Activated naive CD4-positive, alpha-beta T cell treated with anti-CD3 and anti-CD28 coated beads for 36 hours (primary cell): ENCODE measurements at regions not wholly inside any gene's neighbourhood (a gene's known extent, or its start where the extent isn't known, plus 50 kb on each side); places are given as distances from the start of the nearest gene placed in this dataset.
A peak's percentile ranks its signal among the peaks of the same experiment; 100 is the strongest.

ENCODE experiments used
- CTCF ChIA-PET: fragments of 350-600 bp; sonication (Branson Sonifier 250); formaldehyde crosslinking; loops from one replicate; lab custom pipeline; 2021; ENCODE audit warnings: antibody characterized with exemption; lab: Charles Lee
- DNase-seq: peaks from one replicate; pipeline ENCODE4 v3.0.0-alpha.2; 2020
- H3K27ac Mint-ChIP-seq: one replicate; pipeline ENCODE4 v1.8.0; 2021; ENCODE audit warnings: mild to moderate bottlenecking, mixed read lengths
- H3K27me3 Mint-ChIP-seq: one replicate; pipeline ENCODE4 v1.8.0; 2021; ENCODE audit warnings: low read depth, mixed read lengths
- H3K36me3 Mint-ChIP-seq: one replicate; pipeline ENCODE4 v1.8.0; 2021; ENCODE audit warnings: low read depth, mixed read lengths
- H3K4me1 Mint-ChIP-seq: one replicate; pipeline ENCODE4 v1.8.0; 2021; ENCODE audit warnings: low read depth, mixed read lengths
- H3K4me3 Mint-ChIP-seq: one replicate; pipeline ENCODE4 v1.8.0; 2021; ENCODE audit warnings: mild to moderate bottlenecking, moderate library complexity, mixed read lengths
- H3K9me3 Mint-ChIP-seq: one replicate; pipeline ENCODE4 v1.8.0; 2021; ENCODE audit warnings: mixed read lengths
- intact Hi-C: fragments of 100-400 bp; cut with micrococcal nuclease; formaldehyde crosslinking; loops from one replicate; pipeline ENCODE4 v1.15.1; 2023

- H3K27ac Mint-ChIP-seq: no peak overlapping the region
- intact Hi-C loops: no loop called here
- H3K27me3 Mint-ChIP-seq: no peaks in the 10 kb centered on the region
- no peaks in the 10 kb centered on the region for H3K4me1 Mint-ChIP-seq
- no peaks in the 10 kb centered on the region for H3K9me3 Mint-ChIP-seq
- no peak overlapping the region for H3K4me3 Mint-ChIP-seq
- H3K36me3 Mint-ChIP-seq: no peaks in the 10 kb centered on the region
- DNase-seq: no peak
- CTCF ChIA-PET: no interaction called here
Observed at GRCh38 chr9:8232726-8233125, 433.1 kb upstream of the DMAC1 start.

GRCh38 chr9:8229226-8229625, 429.6 kb upstream of the DMAC1 start:
- DNase-seq: no peak
- Mint-ChIP-seq H3K27ac (no peak overlapping the region), H3K4me3 (no peak overlapping the region), H3K9me3 (no peaks in the 10 kb centered on the region), H3K4me1 (no peaks in the 10 kb centered on the region), H3K27me3 (no peaks in the 10 kb centered on the region), H3K36me3 (no peaks in the 10 kb centered on the region)
- intact Hi-C loops: no loop called here
- CTCF ChIA-PET: no interaction called here

GRCh38 chr9:8224381-8224801, 424.8 kb upstream of the DMAC1 start:
- intact Hi-C loops: no loop called here
- Mint-ChIP-seq H3K36me3 (no peaks in the 10 kb centered on the region), H3K27ac (no peak overlapping the region), H3K9me3 (no peaks in the 10 kb centered on the region), H3K27me3 (no peaks in the 10 kb centered on the region), H3K4me1 (no peaks in the 10 kb centered on the region), H3K4me3 (no peak overlapping the region)
- CTCF ChIA-PET: no interaction called here
- no peak for DNase-seq

GRCh38 chr9:8223861-8224260, 424.3 kb upstream of the DMAC1 start:
- intact Hi-C loops: no loop called here
- no peaks in the 10 kb centered on the region for H3K27me3 Mint-ChIP-seq
- H3K4me1 Mint-ChIP-seq: no peaks in the 10 kb centered on the region
- H3K4me3 Mint-ChIP-seq: no peak overlapping the region
- CTCF ChIA-PET: no interaction called here
- H3K9me3 Mint-ChIP-seq: no peaks in the 10 kb centered on the region
- no peaks in the 10 kb centered on the region for H3K36me3 Mint-ChIP-seq
- H3K27ac Mint-ChIP-seq: no peak overlapping the region
- no peak for DNase-seq

DNA sequence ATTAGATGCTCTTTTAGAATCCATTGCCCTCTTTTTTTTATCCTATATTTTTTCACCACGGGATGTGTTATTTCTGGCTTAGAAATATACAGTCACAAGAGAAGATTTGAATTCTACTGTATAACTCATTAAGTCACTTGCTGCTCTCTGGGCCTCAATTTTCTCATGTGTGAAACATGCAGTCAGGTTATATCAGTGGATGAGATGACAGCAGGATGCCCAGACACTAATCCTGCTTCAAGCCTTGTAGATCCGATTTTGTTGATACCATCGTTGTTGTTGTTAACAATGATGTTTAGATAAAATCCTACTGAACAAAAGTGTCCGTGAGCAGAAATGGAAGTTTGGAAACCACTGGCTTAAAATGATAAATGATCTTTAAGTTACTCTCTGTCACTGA, 421.9 kb upstream of the DMAC1 start:
- Mint-ChIP-seq H3K36me3 (no peaks in the 10 kb centered on the region), H3K27me3 (no peaks in the 10 kb centered on the region), H3K27ac (no peak overlapping the region), H3K4me3 (no peak overlapping the region), H3K9me3 (no peaks in the 10 kb centered on the region), H3K4me1 (no peaks in the 10 kb centered on the region)
- intact Hi-C loops: no loop called here
- CTCF ChIA-PET: no interaction called here
- no peak for DNase-seq

DNA sequence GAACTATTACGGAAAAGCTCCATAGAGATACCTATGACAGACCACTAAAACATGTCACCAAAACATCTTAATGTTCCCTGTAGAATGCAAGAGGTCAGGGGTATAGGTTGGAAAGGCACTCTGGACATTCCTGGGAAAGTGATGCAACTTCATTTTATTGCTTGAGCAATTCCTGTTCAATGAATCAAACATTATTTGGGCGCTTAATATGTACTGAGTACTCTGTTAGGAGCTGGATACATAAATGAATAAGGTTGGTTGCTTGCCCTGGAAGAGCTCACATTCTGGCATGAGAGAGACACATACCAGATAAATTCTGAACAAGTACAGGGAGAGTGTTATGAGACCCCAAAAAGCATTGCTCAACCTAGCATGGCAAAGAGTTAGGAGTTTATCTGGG, 408.9 kb upstream of the DMAC1 start:
- no peaks in the 10 kb centered on the region for H3K27me3 Mint-ChIP-seq
- H3K4me1 Mint-ChIP-seq: peaks cover 6% of the 10 kb centered on the region
- no peaks in the 10 kb centered on the region for H3K36me3 Mint-ChIP-seq
- intact Hi-C loops: no loop called here
- no peak overlapping the region for H3K27ac Mint-ChIP-seq
- CTCF ChIA-PET: interaction anchor here (0.6 kb wide), 1 partner anchor 46 kb away, joined by 5 read pairs; no protein-coding TSS in a partner anchor
- no peak for DNase-seq
- H3K9me3 Mint-ChIP-seq: no peaks in the 10 kb centered on the region
- H3K4me3 Mint-ChIP-seq: no peak overlapping the region

DNA sequence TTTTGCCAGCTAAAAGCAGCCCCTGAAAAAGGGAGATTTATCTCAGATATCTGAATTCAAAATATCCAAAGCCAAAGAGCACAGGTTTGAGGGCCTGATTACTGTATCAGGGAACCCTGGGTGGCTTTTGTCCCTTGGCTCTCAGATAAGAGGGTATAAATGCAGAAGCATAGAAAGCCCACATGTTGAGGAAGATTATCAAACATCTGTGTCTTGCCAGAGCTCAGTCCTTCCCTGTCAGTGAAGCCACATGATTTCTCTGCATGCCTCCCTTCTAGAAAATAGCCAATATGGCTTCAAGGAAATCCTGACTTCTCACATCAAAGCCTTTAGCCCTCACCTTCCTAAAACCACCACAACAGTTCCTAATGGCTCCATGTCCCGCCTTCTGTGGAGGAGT, 408.0 kb upstream of the DMAC1 start:
- Mint-ChIP-seq H3K27ac (no peak overlapping the region), H3K36me3 (no peaks in the 10 kb centered on the region), H3K9me3 (no peaks in the 10 kb centered on the region), H3K4me3 (no peak overlapping the region), H3K4me1 (peaks cover 6% of the 10 kb centered on the region), H3K27me3 (no peaks in the 10 kb centered on the region)
- intact Hi-C loops: no loop called here
- no peak for DNase-seq
- CTCF ChIA-PET: no interaction called here

DNA sequence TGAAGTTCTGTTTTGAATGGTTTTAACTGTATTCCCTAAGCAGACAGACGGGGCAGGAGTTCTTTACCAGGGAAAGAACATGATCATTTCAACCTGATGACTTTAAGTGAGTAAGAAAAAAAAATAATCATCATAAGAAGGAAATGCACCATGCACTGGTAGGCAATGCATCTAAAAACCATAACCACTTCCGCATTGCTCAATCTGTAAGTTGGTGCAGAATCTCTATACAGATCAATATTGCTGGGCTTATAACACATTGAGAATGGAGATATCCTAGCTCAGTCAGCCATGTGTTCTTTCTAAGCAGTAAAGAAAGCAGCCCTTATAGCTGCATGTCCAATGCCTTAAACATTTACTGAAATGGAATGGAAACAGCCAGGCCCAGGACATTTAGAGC, 407.1 kb upstream of the DMAC1 start:
- Mint-ChIP-seq H3K36me3 (no peaks in the 10 kb centered on the region), H3K27me3 (no peaks in the 10 kb centered on the region), H3K4me3 (no peak overlapping the region), H3K4me1 (peaks cover 6% of the 10 kb centered on the region), H3K9me3 (no peaks in the 10 kb centered on the region), H3K27ac (no peak overlapping the region)
- intact Hi-C loops: no loop called here
- CTCF ChIA-PET: no interaction called here
- no peak for DNase-seq

DNA sequence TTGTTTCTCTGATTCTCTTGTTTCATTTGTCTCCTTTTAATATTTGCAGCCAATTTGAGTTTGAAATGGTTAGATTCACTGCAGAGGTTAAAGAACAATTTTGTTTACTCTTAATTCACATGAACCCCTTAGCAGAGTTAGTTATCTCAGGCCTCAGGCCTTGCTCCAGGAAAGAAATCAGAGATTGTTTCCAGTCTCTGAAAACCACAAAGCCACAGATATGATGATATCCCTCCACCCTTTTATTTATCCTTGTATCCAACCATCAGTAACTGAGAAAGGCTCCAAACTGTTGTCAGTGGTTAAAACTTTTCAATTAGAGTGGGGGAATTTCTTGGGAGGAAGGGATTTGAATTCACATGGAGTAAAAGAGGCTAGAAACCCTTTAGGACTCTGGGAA, 406.0 kb upstream of the DMAC1 start:
- DNase-seq: no peak
- intact Hi-C loops: no loop called here
- Mint-ChIP-seq H3K4me1 (peaks cover 6% of the 10 kb centered on the region), H3K27me3 (no peaks in the 10 kb centered on the region), H3K27ac (no peak overlapping the region), H3K9me3 (no peaks in the 10 kb centered on the region), H3K36me3 (no peaks in the 10 kb centered on the region), H3K4me3 (no peak overlapping the region)
- CTCF ChIA-PET: no interaction called here

- intact Hi-C loops: loop anchor here (10.0 kb wide), 3 partner anchors 245 to 435 kb away; no protein-coding TSS in a partner anchor
- no peak overlapping the region for H3K4me3 Mint-ChIP-seq
Observed at GRCh38 chr9:8189881-8190280, 390.3 kb upstream of the DMAC1 start.

GRCh38 chr9:8188723-8189407, 389.3 kb upstream of the DMAC1 start:
- DNase-seq: peak; percentile 42
- intact Hi-C loops: loop anchor here (1.0 to 10.0 kb wide), 4 partner anchors 213 to 434 kb away; no protein-coding TSS in a partner anchor
- H3K27ac Mint-ChIP-seq: no peak overlapping the region

More at GRCh38 chr9:8189881-8190280, 390.3 kb upstream of the DMAC1 start:
- Mint-ChIP-seq H3K27me3 (peaks cover 15% of the 10 kb centered on the region), H3K4me1 (peaks cover 18% of the 10 kb centered on the region), H3K27ac (no peak overlapping the region), H3K9me3 (peaks cover 18% of the 10 kb centered on the region), H3K36me3 (peaks cover 3% of the 10 kb centered on the region)
- no peak for DNase-seq
- CTCF ChIA-PET: no interaction called here

GRCh38 chr9:8186560-8186959, 387.0 kb upstream of the DMAC1 start:
- no peak overlapping the region for H3K27ac Mint-ChIP-seq
- H3K9me3 Mint-ChIP-seq: peaks cover 2% of the 10 kb centered on the region
- peaks cover 18% of the 10 kb centered on the region for H3K4me1 Mint-ChIP-seq
- no peak overlapping the region for H3K4me3 Mint-ChIP-seq
- CTCF ChIA-PET: no interaction called here
- intact Hi-C loops: loop anchor here (10.0 kb wide), 3 partner anchors 248 to 432 kb away; no protein-coding TSS in a partner anchor
- no peaks in the 10 kb centered on the region for H3K36me3 Mint-ChIP-seq
- peak; percentile 7 for DNase-seq
- H3K27me3 Mint-ChIP-seq: peaks cover 7% of the 10 kb centered on the region

More at GRCh38 chr9:8188723-8189407, 389.3 kb upstream of the DMAC1 start:
- CTCF ChIA-PET: no interaction called here
- H3K36me3 Mint-ChIP-seq: peaks cover 3% of the 10 kb centered on the region
- no peak overlapping the region for H3K4me3 Mint-ChIP-seq
- peaks cover 18% of the 10 kb centered on the region for H3K9me3 Mint-ChIP-seq
- H3K4me1 Mint-ChIP-seq: peaks cover 18% of the 10 kb centered on the region
- H3K27me3 Mint-ChIP-seq: peaks cover 15% of the 10 kb centered on the region

DNA sequence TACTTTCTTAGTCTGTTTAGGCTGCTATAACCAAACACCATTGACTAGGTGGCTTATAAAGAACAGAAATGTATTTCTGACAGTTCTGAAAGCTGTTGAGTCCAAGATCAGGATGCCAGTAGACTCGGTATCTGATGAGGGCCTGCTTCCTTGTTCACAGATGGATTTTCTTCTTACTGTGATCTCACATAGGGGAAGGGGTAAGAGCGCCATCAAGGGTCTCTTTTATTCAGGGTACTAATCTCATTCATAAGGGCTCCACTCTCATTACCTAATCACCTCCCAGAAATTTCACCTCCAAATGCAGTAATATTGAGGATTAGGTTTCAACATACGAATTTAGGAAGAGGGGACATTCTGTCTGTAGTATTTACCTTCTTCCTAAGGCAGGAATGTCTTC, 384.0 kb upstream of the DMAC1 start:
- Mint-ChIP-seq H3K27ac (no peak overlapping the region), H3K27me3 (no peaks in the 10 kb centered on the region), H3K4me3 (no peak overlapping the region), H3K36me3 (no peaks in the 10 kb centered on the region), H3K9me3 (no peaks in the 10 kb centered on the region), H3K4me1 (peaks cover 15% of the 10 kb centered on the region)
- DNase-seq: no peak
- intact Hi-C loops: loop anchor here (5.0 to 10.0 kb wide), 4 partner anchors 251 to 611 kb away; no protein-coding TSS in a partner anchor
- CTCF ChIA-PET: no interaction called here
